OCI-LY1 (cell line): ENCODE measurements at regions not wholly inside any gene's neighbourhood (a gene's known extent, or its start where the extent isn't known, plus 50 kb on each side); places are given as distances from the start of the nearest gene placed in this dataset.

Source experiments
- CTCF ChIP-seq: fragments of 200-600 bp; sonication (generic), shearing (Covaris generic); IDR thresholded peaks from 2 replicates; pipeline ENCODE4 v1.5.1; 2017; ENCODE audit warnings: mild to moderate bottlenecking, antibody characterized with exemption, low read length, moderate library complexity, mixed read lengths
- EZH2 ChIP-seq: fragments of 200-600 bp; sonication (generic), shearing (Covaris generic); IDR thresholded peaks from 2 replicates; pipeline ENCODE4 v1.8.0; 2017; ENCODE audit warnings: borderline replicate concordance, mixed run types, mild to moderate bottlenecking, antibody characterized with exemption, low read length, moderate library complexity, mixed read lengths

- no peak for TF ChIP-seq CTCF
- no peak for TF ChIP-seq EZH2
Observed at GRCh38 chr1:43021547-43022474, 63.1 kb upstream of the SLC2A1 start.
